Activated CD4-positive, alpha-beta T cell treated with anti-CD3 and anti-CD28 coated beads for 36 hours (primary cell): ENCODE measurements at regions not wholly inside any gene's neighbourhood (a gene's known extent, or its start where the extent isn't known, plus 50 kb on each side); places are given as distances from the start of the nearest gene placed in this dataset.

Experiments
- ATAC-seq: fragments of 200-7000 bp; cut with Tn5 transposase; one replicate; pipeline ENCODE4 v1.10.0; 2021; ENCODE audit warnings: mild to moderate bottlenecking, moderate library complexity
- CTCF ChIA-PET: fragments of 350-600 bp; sonication (Branson Sonifier 250); formaldehyde crosslinking; loops from one replicate; lab custom pipeline; 2021; ENCODE audit warnings: antibody characterized with exemption; lab: Charles Lee
- POLR2A ChIA-PET: fragments of 350-600 bp; sonication (Branson Sonifier 250); formaldehyde crosslinking; loops from one replicate; lab custom pipeline; 2021; ENCODE audit warnings: antibody characterized with exemption, inconsistent platforms; lab: Charles Lee
- DNase-seq: peaks from one replicate; pipeline ENCODE4 v3.0.0-alpha.2; 2020
- H3K27ac Mint-ChIP-seq: one replicate; pipeline ENCODE4 v1.8.0; 2021; ENCODE audit warnings: mixed read lengths
- H3K27me3 Mint-ChIP-seq: one replicate; pipeline ENCODE4 v1.8.0; 2021; ENCODE audit warnings: mixed read lengths
- H3K36me3 Mint-ChIP-seq: one replicate; pipeline ENCODE4 v1.8.0; 2021; ENCODE audit warnings: low read depth, mixed read lengths
- H3K4me1 Mint-ChIP-seq: one replicate; pipeline ENCODE4 v1.8.0; 2021; ENCODE audit warnings: mixed read lengths
- H3K4me3 Mint-ChIP-seq: one replicate; pipeline ENCODE4 v1.8.0; 2021; ENCODE audit warnings: mild to moderate bottlenecking, moderate library complexity, mixed read lengths
- H3K9me3 Mint-ChIP-seq: one replicate; pipeline ENCODE4 v1.8.0; 2021; ENCODE audit warnings: low read depth, mixed read lengths
- intact Hi-C, 2 experiments: fragments of 100-400 bp; cut with DNase I in 1 of 2; cut with micrococcal nuclease in 1 of 2; formaldehyde crosslinking; loops; one replicate each; pipeline versions ENCODE4 v1.14.2 to v1.15.1; 2022 to 2024; cut with DNase I, micrococcal nuclease

GRCh38 chr2:7956126-7956689 is 725.6 kb upstream of the ID2 start:
- Mint-ChIP-seq H3K36me3 (no peaks in the 10 kb centered on the region), H3K4me3 (no peak overlapping the region), H3K27me3 (no peaks in the 10 kb centered on the region), H3K9me3 (no peaks in the 10 kb centered on the region), H3K4me1 (no peaks in the 10 kb centered on the region), H3K27ac (no peak overlapping the region)
- DNase-seq (no peak), ATAC-seq (no peak)
- ChIA-PET CTCF (no interaction called here), POLR2A (no interaction called here)
- intact Hi-C loops = no loop called here

GRCh38 chr2:7961550-7961949 is 720.3 kb upstream of the ID2 start:
- ATAC-seq (no peak), DNase-seq (no peak)
- Mint-ChIP-seq H3K27me3 (no peaks in the 10 kb centered on the region), H3K4me1 (no peaks in the 10 kb centered on the region), H3K27ac (no peak overlapping the region), H3K4me3 (no peak overlapping the region), H3K9me3 (no peaks in the 10 kb centered on the region), H3K36me3 (no peaks in the 10 kb centered on the region)
- POLR2A ChIA-PET = no interaction called here
- CTCF ChIA-PET = interaction anchor here (1.2 kb wide), 1 partner anchor 10 kb away, joined by 4 read pairs; no protein-coding TSS in a partner anchor
- intact Hi-C loops = no loop called here

- DNase-seq (no peak), ATAC-seq (no peak)
- Mint-ChIP-seq H3K27ac (no peak overlapping the region), H3K4me3 (no peak overlapping the region), H3K9me3 (no peaks in the 10 kb centered on the region), H3K4me1 (no peaks in the 10 kb centered on the region), H3K27me3 (peaks cover 1% of the 10 kb centered on the region), H3K36me3 (no peaks in the 10 kb centered on the region)
- intact Hi-C loops = no loop called here
- ChIA-PET POLR2A (no interaction called here), CTCF (interaction anchor here (0.6 kb wide), 1 partner anchor 16 kb away, joined by 3 read pairs; no protein-coding TSS in a partner anchor)
These were observed 719.7 kb upstream of the ID2 start for GRCh38 chr2:7962161-7962560.

- intact Hi-C loops = no loop called here
- no peaks in the 10 kb centered on the region for H3K36me3 Mint-ChIP-seq
- peaks cover 1% of the 10 kb centered on the region for H3K27me3 Mint-ChIP-seq
- no peaks in the 10 kb centered on the region for H3K9me3 Mint-ChIP-seq
- POLR2A ChIA-PET = no interaction called here
- CTCF ChIA-PET = interaction anchor here (0.6 kb wide), 1 partner anchor 304 kb away, joined by 3 read pairs; no protein-coding TSS in a partner anchor
- H3K4me1 Mint-ChIP-seq = no peaks in the 10 kb centered on the region
- no peak overlapping the region for H3K4me3 Mint-ChIP-seq
- no peak for DNase-seq
- H3K27ac Mint-ChIP-seq = no peak overlapping the region
- no peak for ATAC-seq
These were observed 718.1 kb upstream of the ID2 start for GRCh38 chr2:7963787-7964186.

GRCh38 chr2:7966032-7966431 is 715.8 kb upstream of the ID2 start:
- H3K36me3 Mint-ChIP-seq = no peaks in the 10 kb centered on the region

GRCh38 chr2:7967707-7968405 is 714.0 kb upstream of the ID2 start:
- no peak for ATAC-seq
- H3K36me3 Mint-ChIP-seq = no peaks in the 10 kb centered on the region

More at GRCh38 chr2:7966032-7966431, 715.8 kb upstream of the ID2 start:
- peaks cover 1% of the 10 kb centered on the region for H3K27me3 Mint-ChIP-seq
- POLR2A ChIA-PET = no interaction called here
- intact Hi-C loops = no loop called here
- no peak overlapping the region for H3K27ac Mint-ChIP-seq
- CTCF ChIA-PET = no interaction called here
- H3K9me3 Mint-ChIP-seq = no peaks in the 10 kb centered on the region
- DNase-seq (no peak), ATAC-seq (no peak)
- no peak overlapping the region for H3K4me3 Mint-ChIP-seq
- H3K4me1 Mint-ChIP-seq = no peaks in the 10 kb centered on the region

GRCh38 chr2:7969756-7970515 is 711.9 kb upstream of the ID2 start:
- intact Hi-C loops = no loop called here
- peaks cover 8% of the 10 kb centered on the region for H3K27me3 Mint-ChIP-seq
- no peaks in the 10 kb centered on the region for H3K36me3 Mint-ChIP-seq
- ChIA-PET CTCF (interaction anchor here (0.6 to 1.5 kb wide), 2 partner anchors 15 to 69 kb away, joined by 3 to 4 read pairs; no protein-coding TSS in a partner anchor), POLR2A (interaction anchor here (0.6 kb wide), 1 partner anchor 117 kb away, joined by 3 read pairs; no protein-coding TSS in a partner anchor)
- no peak overlapping the region for H3K27ac Mint-ChIP-seq
- H3K9me3 Mint-ChIP-seq = no peaks in the 10 kb centered on the region
- DNase-seq (no peak), ATAC-seq (no peak)
- no peak overlapping the region for H3K4me3 Mint-ChIP-seq
- H3K4me1 Mint-ChIP-seq = no peaks in the 10 kb centered on the region

More at GRCh38 chr2:7967707-7968405, 714.0 kb upstream of the ID2 start:
- DNase-seq = no peak
- CTCF ChIA-PET = no interaction called here
- POLR2A ChIA-PET = no interaction called here
- H3K27ac Mint-ChIP-seq = no peak overlapping the region
- H3K4me3 Mint-ChIP-seq = no peak overlapping the region
- H3K4me1 Mint-ChIP-seq = no peaks in the 10 kb centered on the region
- intact Hi-C loops = no loop called here
- peaks cover 6% of the 10 kb centered on the region for H3K27me3 Mint-ChIP-seq
- no peaks in the 10 kb centered on the region for H3K9me3 Mint-ChIP-seq

GRCh38 chr2:7971248-7971647 is 710.6 kb upstream of the ID2 start:
- H3K27ac Mint-ChIP-seq = no peak overlapping the region
- POLR2A ChIA-PET = no interaction called here
- H3K36me3 Mint-ChIP-seq = no peaks in the 10 kb centered on the region
- CTCF ChIA-PET = interaction anchor here (0.7 to 0.8 kb wide), 3 partner anchors 82 to 300 kb away, joined by 3 read pairs; no protein-coding TSS in a partner anchor
- ATAC-seq = no peak
- intact Hi-C loops = no loop called here
- H3K4me1 Mint-ChIP-seq = no peaks in the 10 kb centered on the region
- peaks cover 8% of the 10 kb centered on the region for H3K27me3 Mint-ChIP-seq
- H3K9me3 Mint-ChIP-seq = no peaks in the 10 kb centered on the region
- no peak for DNase-seq
- no peak overlapping the region for H3K4me3 Mint-ChIP-seq

GRCh38 chr2:7971841-7972240 is 710.0 kb upstream of the ID2 start:
- ChIA-PET POLR2A (no interaction called here), CTCF (interaction anchor here (0.7 to 0.8 kb wide), 2 partner anchors 101 to 301 kb away, joined by 3 read pairs; no protein-coding TSS in a partner anchor)
- intact Hi-C loops = no loop called here
- no peaks in the 10 kb centered on the region for H3K9me3 Mint-ChIP-seq
- ATAC-seq (no peak), DNase-seq (no peak)
- no peak overlapping the region for H3K4me3 Mint-ChIP-seq
- no peaks in the 10 kb centered on the region for H3K36me3 Mint-ChIP-seq
- peaks cover 8% of the 10 kb centered on the region for H3K27me3 Mint-ChIP-seq
- no peaks in the 10 kb centered on the region for H3K4me1 Mint-ChIP-seq
- no peak overlapping the region for H3K27ac Mint-ChIP-seq

- DNase-seq = no peak
- Mint-ChIP-seq H3K9me3 (no peaks in the 10 kb centered on the region), H3K27ac (no peak overlapping the region), H3K36me3 (no peaks in the 10 kb centered on the region), H3K27me3 (peaks cover 6% of the 10 kb centered on the region), H3K4me3 (no peak overlapping the region), H3K4me1 (peaks cover 3% of the 10 kb centered on the region)
- POLR2A ChIA-PET = interaction anchor here (0.7 kb wide), 1 partner anchor 262 kb away, joined by 3 read pairs; no protein-coding TSS in a partner anchor
- CTCF ChIA-PET = no interaction called here
- no peak for ATAC-seq
- intact Hi-C loops = no loop called here
These were observed 709.2 kb upstream of the ID2 start for GRCh38 chr2:7972670-7973069.

- no peak overlapping the region for H3K4me3 Mint-ChIP-seq
- no peak for ATAC-seq
- no peak overlapping the region for H3K27ac Mint-ChIP-seq
- no peak for DNase-seq
- intact Hi-C loops = no loop called here
- CTCF ChIA-PET = interaction anchor here (1.3 kb wide), 1 partner anchor 12 kb away, joined by 4 read pairs; no protein-coding TSS in a partner anchor
- H3K36me3 Mint-ChIP-seq = no peaks in the 10 kb centered on the region
- peaks cover 12% of the 10 kb centered on the region for H3K4me1 Mint-ChIP-seq
- no peaks in the 10 kb centered on the region for H3K9me3 Mint-ChIP-seq
- POLR2A ChIA-PET = interaction anchor here (0.7 kb wide), 1 partner anchor 34 kb away, joined by 4 read pairs; no protein-coding TSS in a partner anchor
- peaks cover 6% of the 10 kb centered on the region for H3K27me3 Mint-ChIP-seq
These were observed 707.9 kb upstream of the ID2 start for GRCh38 chr2:7973801-7974480.
